Right renal pelvis (tissue), 4 donors: ENCODE measurements at regions not wholly inside any gene's neighbourhood (a gene's known extent, or its start where the extent isn't known, plus 50 kb on each side); places are given as distances from the start of the nearest gene placed in this dataset.

Source experiments
- DNase-seq, 4 donors: peaks; one replicate each; pipeline ENCODE4 v3.0.0-alpha.2; 2013; ENCODE audit warnings: low read depth in 4 of 4, low spot score in 3 of 4, missing footprints in 1 of 4

- DNase-seq: no peak
Observed at GRCh38 chr5:175805256-175806011, 65.9 kb upstream of the CPLX2 start.

GRCh38 chr5:175808711-175809110 lies 62.7 kb upstream of the CPLX2 start:
- DNase-seq: no peak

GRCh38 chr5:175809531-175810121 lies 61.8 kb upstream of the CPLX2 start:
- no peak for DNase-seq

GRCh38 chr5:175810457-175810856 lies 60.9 kb upstream of the CPLX2 start:
- no peak for DNase-seq

- DNase-seq: no peak
Observed at GRCh38 chr5:175811589-175811988, 59.8 kb upstream of the CPLX2 start.

GRCh38 chr5:175813943-175814630 lies 57.3 kb upstream of the CPLX2 start:
- no peak for DNase-seq

- no peak for DNase-seq
Observed at GRCh38 chr5:175814691-175815090, 56.7 kb upstream of the CPLX2 start.

- DNase-seq: no peak
Observed at GRCh38 chr5:175815126-175815913, 56.1 kb upstream of the CPLX2 start.

GRCh38 chr5:175816348-175816747 lies 55.0 kb upstream of the CPLX2 start:
- no peak for DNase-seq

- no peak for DNase-seq
Observed at GRCh38 chr5:175819090-175819425, 52.3 kb upstream of the CPLX2 start.

- no peak for DNase-seq
Observed at GRCh38 chr5:175820230-175820629, 51.1 kb upstream of the CPLX2 start.
